H9 (cell line): ENCODE measurements at regions not wholly inside any gene's neighbourhood (a gene's known extent, or its start where the extent isn't known, plus 50 kb on each side); places are given as distances from the start of the nearest gene placed in this dataset.

Experiments
- DNase-seq: peaks from one replicate; pipeline ENCODE4 v3.0.0-alpha.2; 2017
- H2AFZ ChIP-seq: one replicate; pipeline ENCODE4 v1.6.1; 2013; ENCODE audit warnings: mild to moderate bottlenecking, low read length, control low read depth, moderate library complexity
- H2AK5ac ChIP-seq: 2 replicates; pipeline ENCODE4 v1.6.1; 2013; ENCODE audit warnings: low read length, control low read depth, mixed read lengths; ENCODE audit not compliant: insufficient read length
- H2BK120ac ChIP-seq: one replicate; pipeline ENCODE4 v1.6.1; 2013; ENCODE audit warnings: low read depth, mild to moderate bottlenecking, low read length, control low read depth, inconsistent platforms; ENCODE audit not compliant: poor library complexity, severe bottlenecking
- H2BK12ac ChIP-seq: 2 replicates; pipeline ENCODE4 v1.6.1; 2013; ENCODE audit warnings: low read length, control low read depth, mixed read lengths, low read depth; ENCODE audit not compliant: insufficient read length
- H2BK15ac ChIP-seq: 2 replicates; pipeline ENCODE4 v1.6.1; 2013; ENCODE audit warnings: low read depth, low read length, control low read depth
- H2BK20ac ChIP-seq: one replicate; pipeline ENCODE4 v1.6.1; 2013; ENCODE audit warnings: low read depth, mild to moderate bottlenecking, low read length, control low read depth, inconsistent platforms; ENCODE audit not compliant: poor library complexity, severe bottlenecking
- H2BK5ac ChIP-seq: 2 replicates; pipeline ENCODE4 v1.6.1; 2013; ENCODE audit warnings: low read length, control low read depth, mixed read lengths; ENCODE audit not compliant: insufficient read length
- H3K14ac ChIP-seq: 2 replicates; pipeline ENCODE4 v1.6.1; 2013; ENCODE audit warnings: low read length, control low read depth; ENCODE audit not compliant: insufficient read depth
- H3K18ac ChIP-seq: 2 replicates; pipeline ENCODE4 v1.6.1; 2013; ENCODE audit warnings: low read depth, mild to moderate bottlenecking, mixed read lengths, low read length, control low read depth; ENCODE audit not compliant: insufficient read length
- H3K23ac ChIP-seq: 2 replicates; pipeline ENCODE4 v1.6.1; 2013; ENCODE audit warnings: low read length, control low read depth, mixed read lengths, low read depth; ENCODE audit not compliant: insufficient read length
- H3K23me2 ChIP-seq: 2 replicates; pipeline ENCODE4 v1.6.1; 2013; ENCODE audit warnings: low read depth, mild to moderate bottlenecking, mixed read lengths, low read length, control low read depth; ENCODE audit not compliant: insufficient read length, poor library complexity, severe bottlenecking
- H3K27ac ChIP-seq: 2 replicates; pipeline ENCODE4 v1.5.1; 2013; ENCODE audit warnings: low read length, control low read depth, mixed read lengths, low read depth; ENCODE audit not compliant: insufficient read length
- H3K27me3 ChIP-seq: 2 replicates; pipeline ENCODE4 v1.6.1; 2013; ENCODE audit warnings: low read length, control low read depth, inconsistent platforms; ENCODE audit not compliant: insufficient read depth
- H3K4ac ChIP-seq: 2 replicates; pipeline ENCODE4 v1.6.1; 2013; ENCODE audit warnings: low read depth, mild to moderate bottlenecking, control low read depth, inconsistent platforms, low read length, moderate library complexity
- H3K4me1 ChIP-seq: 2 replicates; pipeline ENCODE4 v1.6.1; 2013; ENCODE audit warnings: low read length, control low read depth, inconsistent platforms; ENCODE audit not compliant: insufficient read depth
- H3K4me2 ChIP-seq: 2 replicates; pipeline ENCODE4 v1.6.1; 2013; ENCODE audit warnings: low read length, control low read depth, mixed read lengths; ENCODE audit not compliant: insufficient read length, insufficient read depth
- H3K56ac ChIP-seq: 2 replicates; pipeline ENCODE4 v1.6.1; 2013; ENCODE audit warnings: low read depth, mild to moderate bottlenecking, mixed read lengths, low read length, control low read depth; ENCODE audit not compliant: insufficient read length
- H3K79me1 ChIP-seq: 2 replicates; pipeline ENCODE4 v1.6.1; 2013; ENCODE audit warnings: low read depth, mild to moderate bottlenecking, moderate library complexity, low read length, control low read depth, inconsistent platforms; ENCODE audit not compliant: insufficient read depth, poor library complexity, severe bottlenecking
- H3K79me2 ChIP-seq: 2 replicates; pipeline ENCODE4 v1.6.1; 2013; ENCODE audit warnings: low read length, control low read depth, inconsistent platforms; ENCODE audit not compliant: insufficient read depth
- H3K9ac ChIP-seq: 2 replicates; pipeline ENCODE4 v1.6.1; 2013; ENCODE audit warnings: low read length, control low read depth, mixed read lengths; ENCODE audit not compliant: insufficient read length; ENCODE audit errors: extremely low read depth
- H3K9me3 ChIP-seq: one replicate; pipeline ENCODE4 v1.6.1; 2013; ENCODE audit warnings: low read depth, low read length, inconsistent platforms; ENCODE audit not compliant: control insufficient read depth
- H3T11ph ChIP-seq: one replicate; pipeline ENCODE4 v1.6.1; 2013; ENCODE audit warnings: mild to moderate bottlenecking, low read length, control low read depth, inconsistent platforms
- H4K20me1 ChIP-seq: one replicate; pipeline ENCODE4 v1.6.1; 2013; ENCODE audit not compliant: control insufficient read depth, insufficient read length, insufficient read depth
- H4K5ac ChIP-seq: 2 replicates; pipeline ENCODE4 v1.6.1; 2013; ENCODE audit warnings: low read depth, mild to moderate bottlenecking, mixed read lengths, low read length, control low read depth; ENCODE audit not compliant: insufficient read length
- H4K8ac ChIP-seq: replicated peaks from 2 replicates; pipeline ENCODE4 v1.6.1; 2013; ENCODE audit warnings: low read length, control low read depth, mixed read lengths, low read depth; ENCODE audit not compliant: insufficient read length
- H4K91ac ChIP-seq: 2 replicates; pipeline ENCODE4 v1.6.1; 2013; ENCODE audit warnings: low read depth, mild to moderate bottlenecking, moderate library complexity, mixed read lengths, low read length, control low read depth; ENCODE audit not compliant: insufficient read length
- H3K27ac Mint-ChIP-seq, 3 experiments: 2 replicates in 2 of 3; 3 replicates in 1 of 3; pipeline ENCODE4 v1.8.0; 2020 to 2021; ENCODE audit warnings: mixed read lengths in 3 of 3, mild to moderate bottlenecking in 1 of 3, moderate library complexity in 1 of 3
- H3K27me3 Mint-ChIP-seq: 2 replicates; pipeline ENCODE4 v1.8.0; 2021; ENCODE audit warnings: low read depth, mild to moderate bottlenecking, moderate library complexity, mixed read lengths
- H3K36me3 Mint-ChIP-seq, 3 experiments: 2 replicates in 2 of 3; 3 replicates in 1 of 3; pipeline ENCODE4 v1.8.0; 2020 to 2021; ENCODE audit warnings: low read depth in 3 of 3, mixed read lengths in 3 of 3; ENCODE audit not compliant: insufficient read depth in 1 of 3
- H3K4me1 Mint-ChIP-seq, 2 experiments: 2 replicates each; pipeline ENCODE4 v1.8.0; 2020; ENCODE audit warnings: mixed read lengths in 2 of 2
- H3K4me3 Mint-ChIP-seq, 2 experiments: 2 replicates in 1 of 2; 3 replicates in 1 of 2; pipeline ENCODE4 v1.8.0; 2020 to 2021; ENCODE audit warnings: mild to moderate bottlenecking in 2 of 2, mixed read lengths in 2 of 2, moderate library complexity in 1 of 2
- H3K9me3 Mint-ChIP-seq, 2 experiments: 2 replicates in 1 of 2; 3 replicates in 1 of 2; pipeline ENCODE4 v1.8.0; 2020; ENCODE audit warnings: mild to moderate bottlenecking in 2 of 2, mixed read lengths in 2 of 2, moderate library complexity in 1 of 2
- WGBS: extraction: QIAGEN DNeasy Blood & Tissue Kit; methylation state at CpG from one replicate; pipeline ENCODE4 v1.1.7; 2013; ENCODE audit warnings: missing lambda C conversion rate, low lambda C conversion rate, mixed read lengths; ENCODE audit not compliant: insufficient read length; ENCODE audit errors: extremely low coverage; 5-methylcytosine and 5-hydroxymethylcytosine counted together
- TF ChIP-seq, protein P1 (sequence below): fragments of 200-600 bp; sonication (generic); conservative IDR thresholded peaks from 3 replicates; pipeline ENCODE4 v1.8.0; 2021; ENCODE audit warnings: antibody characterized with exemption, mild to moderate bottlenecking

- WGBS, result no CpG with 5 or more reads among the region's 5 CpGs
- no peak overlapping the region for H3K27ac Mint-ChIP-seq
- no peak overlapping the region for H2AFZ ChIP-seq
Observed at GRCh38 chr18:26746398-26746797, 119.1 kb downstream of the AQP4 start.

More at GRCh38 chr18:26746398-26746797, 119.1 kb downstream of the AQP4 start:
- no peak overlapping the region for H2AK5ac ChIP-seq
- H2BK20ac ChIP-seq, result no peak overlapping the region
- no peak overlapping the region for H4K91ac ChIP-seq
- H3K23ac ChIP-seq, result no peak overlapping the region
- no peak overlapping the region for H3K4me3 Mint-ChIP-seq
- H3K36me3 Mint-ChIP-seq, result no peaks in the 10 kb centered on the region; a peak in 1 of 7 replicates
- no peak overlapping the region for H4K8ac ChIP-seq
- TF ChIP-seq, protein P1, sequence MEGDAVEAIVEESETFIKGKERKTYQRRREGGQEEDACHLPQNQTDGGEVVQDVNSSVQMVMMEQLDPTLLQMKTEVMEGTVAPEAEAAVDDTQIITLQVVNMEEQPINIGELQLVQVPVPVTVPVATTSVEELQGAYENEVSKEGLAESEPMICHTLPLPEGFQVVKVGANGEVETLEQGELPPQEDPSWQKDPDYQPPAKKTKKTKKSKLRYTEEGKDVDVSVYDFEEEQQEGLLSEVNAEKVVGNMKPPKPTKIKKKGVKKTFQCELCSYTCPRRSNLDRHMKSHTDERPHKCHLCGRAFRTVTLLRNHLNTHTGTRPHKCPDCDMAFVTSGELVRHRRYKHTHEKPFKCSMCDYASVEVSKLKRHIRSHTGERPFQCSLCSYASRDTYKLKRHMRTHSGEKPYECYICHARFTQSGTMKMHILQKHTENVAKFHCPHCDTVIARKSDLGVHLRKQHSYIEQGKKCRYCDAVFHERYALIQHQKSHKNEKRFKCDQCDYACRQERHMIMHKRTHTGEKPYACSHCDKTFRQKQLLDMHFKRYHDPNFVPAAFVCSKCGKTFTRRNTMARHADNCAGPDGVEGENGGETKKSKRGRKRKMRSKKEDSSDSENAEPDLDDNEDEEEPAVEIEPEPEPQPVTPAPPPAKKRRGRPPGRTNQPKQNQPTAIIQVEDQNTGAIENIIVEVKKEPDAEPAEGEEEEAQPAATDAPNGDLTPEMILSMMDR, result no peak
- no peaks in the 10 kb centered on the region for H4K20me1 ChIP-seq
- H2BK120ac ChIP-seq, result no peak overlapping the region
- H3K4ac ChIP-seq, result no peak overlapping the region
- H3K4me1 ChIP-seq, result peaks cover 3% of the 10 kb centered on the region; the same call in 1 of the 2 replicates
- no peaks in the 10 kb centered on the region for H3K9me3 Mint-ChIP-seq
- no peak overlapping the region for H4K5ac ChIP-seq
- no peak overlapping the region for H3K18ac ChIP-seq
- H3K4me1 Mint-ChIP-seq, result peaks cover 12 to 14% of the 10 kb centered on the region in 2 experiments
- no peak overlapping the region for H3K4me2 ChIP-seq
- H2BK5ac ChIP-seq, result no peak overlapping the region
- no peaks in the 10 kb centered on the region for H3K79me2 ChIP-seq
- no peak overlapping the region for H2BK12ac ChIP-seq
- no peaks in the 10 kb centered on the region; the same call in 1 of the 2 replicates for H3K27me3 Mint-ChIP-seq
- no peak overlapping the region for H3K9ac ChIP-seq
- no peak overlapping the region for H2BK15ac ChIP-seq
- H3K14ac ChIP-seq, result no peak overlapping the region
- H3K56ac ChIP-seq, result no peak overlapping the region
- DNase-seq, result no peak
- no peaks in the 10 kb centered on the region for H3K79me1 ChIP-seq
- H3K27ac ChIP-seq, result no peak overlapping the region
- no peaks in the 10 kb centered on the region for H3K27me3 ChIP-seq
- H3K9me3 ChIP-seq, result no peaks in the 10 kb centered on the region
- no peaks in the 10 kb centered on the region for H3K23me2 ChIP-seq
- H3T11ph ChIP-seq, result no peak overlapping the region
